Testis (tissue), 2 donors: ENCODE measurements at regions not wholly inside any gene's neighbourhood (a gene's known extent, or its start where the extent isn't known, plus 50 kb on each side); places are given as distances from the start of the nearest gene placed in this dataset.

Experiments
- DNase-seq: peaks from one replicate; pipeline ENCODE4 v3.0.0-alpha.2; 2019
- H3K27ac ChIP-seq, 2 donors: fragments of 200-600 bp; sonication (generic); one replicate each; pipeline ENCODE4 v1.5.1; 2019
- H3K27me3 ChIP-seq: fragments of 200-600 bp; sonication (generic); one replicate; pipeline ENCODE4 v1.5.1; 2019
- H3K36me3 ChIP-seq: fragments of 200-600 bp; sonication (generic); one replicate; pipeline ENCODE4 v1.5.1; 2017; ENCODE audit warnings: low read depth; ENCODE audit errors: missing control alignments
- H3K4me1 ChIP-seq: fragments of 200-600 bp; sonication (generic); one replicate; pipeline ENCODE4 v1.5.1; 2019
- H3K4me3 ChIP-seq, 2 donors: fragments of 200-600 bp; sonication (generic); one replicate each; pipeline ENCODE4 v1.5.1; 2017 to 2019
- H3K9me3 ChIP-seq: fragments of 200-600 bp; sonication (generic); one replicate; pipeline ENCODE4 v1.5.1; 2017
- POLR2A ChIP-seq: fragments of 450-650 bp; IDR thresholded peaks from one replicate; pipeline ENCODE4 v1.6.1; 2017; ENCODE audit warnings: antibody characterized with exemption, mild to moderate bottlenecking, moderate library complexity
- WGBS, 2 donors: methylation state at CpG; one replicate each; pipeline ENCODE4 v1.1.5; 2018; 5-methylcytosine and 5-hydroxymethylcytosine counted together
- intact Hi-C: fragments of 100-400 bp; cut with DNase I; formaldehyde crosslinking; loops from one replicate; pipeline ENCODE4 v1.15.1; 2023; ENCODE audit warnings: low total_unique reads
- TF ChIP-seq, protein P1 (sequence below), 3 experiments: fragments of 450-650 bp in 2 of 3; fragments of 200-600 bp in 1 of 3; sonication (generic) in 1 of 3; IDR thresholded peaks; one replicate each; pipeline ENCODE4 v1.5.1; 2016 to 2019; ENCODE audit warnings: antibody characterized with exemption in 3 of 3, mild to moderate bottlenecking in 2 of 3, moderate library complexity in 1 of 3

- Histone ChIP-seq H3K36me3 (no peaks in the 10 kb centered on the region), H3K4me3 (no peak overlapping the region), H3K27ac (no peak overlapping the region), H3K4me1 (no peaks in the 10 kb centered on the region), H3K9me3 (no peaks in the 10 kb centered on the region), H3K27me3 (no peaks in the 10 kb centered on the region)
- intact Hi-C loops, result no loop called here
- TF ChIP-seq, protein P1, sequence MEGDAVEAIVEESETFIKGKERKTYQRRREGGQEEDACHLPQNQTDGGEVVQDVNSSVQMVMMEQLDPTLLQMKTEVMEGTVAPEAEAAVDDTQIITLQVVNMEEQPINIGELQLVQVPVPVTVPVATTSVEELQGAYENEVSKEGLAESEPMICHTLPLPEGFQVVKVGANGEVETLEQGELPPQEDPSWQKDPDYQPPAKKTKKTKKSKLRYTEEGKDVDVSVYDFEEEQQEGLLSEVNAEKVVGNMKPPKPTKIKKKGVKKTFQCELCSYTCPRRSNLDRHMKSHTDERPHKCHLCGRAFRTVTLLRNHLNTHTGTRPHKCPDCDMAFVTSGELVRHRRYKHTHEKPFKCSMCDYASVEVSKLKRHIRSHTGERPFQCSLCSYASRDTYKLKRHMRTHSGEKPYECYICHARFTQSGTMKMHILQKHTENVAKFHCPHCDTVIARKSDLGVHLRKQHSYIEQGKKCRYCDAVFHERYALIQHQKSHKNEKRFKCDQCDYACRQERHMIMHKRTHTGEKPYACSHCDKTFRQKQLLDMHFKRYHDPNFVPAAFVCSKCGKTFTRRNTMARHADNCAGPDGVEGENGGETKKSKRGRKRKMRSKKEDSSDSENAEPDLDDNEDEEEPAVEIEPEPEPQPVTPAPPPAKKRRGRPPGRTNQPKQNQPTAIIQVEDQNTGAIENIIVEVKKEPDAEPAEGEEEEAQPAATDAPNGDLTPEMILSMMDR (IDR thresholded peaks at IDR 0.05), result no peak
- no peak for TF ChIP-seq POLR2A
- 53 to 65% methylated on average over 2 of the region's 2 CpGs for WGBS, 2 donors
- no peak for DNase-seq
These were observed 97.8 kb upstream of the PRPS1L1 start for GRCh38 chr7:18125476-18125875.

DNA sequence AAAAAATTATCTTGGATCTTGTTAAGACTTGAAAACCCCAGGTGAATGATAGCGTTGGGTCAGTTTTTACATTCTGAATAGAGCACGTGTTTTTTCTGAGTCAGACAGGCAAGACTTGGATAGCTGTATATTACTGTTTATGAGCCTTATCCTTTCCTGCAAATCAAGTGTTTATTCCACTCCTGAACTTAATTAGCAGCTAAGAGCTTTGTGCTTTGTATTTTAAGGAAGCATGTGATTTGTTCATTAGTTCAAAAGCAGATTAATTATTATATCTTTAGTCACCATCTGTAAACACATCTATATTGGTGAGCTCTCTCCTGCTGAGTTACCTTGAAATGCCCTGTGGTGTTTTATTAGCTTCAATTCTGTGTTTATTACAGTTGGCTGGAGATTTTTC is 98.6 kb upstream of the PRPS1L1 start:
- intact Hi-C loops, result no loop called here
- Histone ChIP-seq H3K4me3 (no peak overlapping the region), H3K36me3 (no peaks in the 10 kb centered on the region), H3K27me3 (no peaks in the 10 kb centered on the region), H3K27ac (no peak overlapping the region), H3K4me1 (no peaks in the 10 kb centered on the region), H3K9me3 (no peaks in the 10 kb centered on the region)
- no peak for DNase-seq
- 75 to 78% methylated on average over 2 of the region's 2 CpGs for WGBS, 2 donors
- TF ChIP-seq, protein P1 (IDR thresholded peaks at IDR 0.05), result no peak
- no peak for TF ChIP-seq POLR2A

GRCh38 chr7:18128846-18129245 is 101.2 kb upstream of the PRPS1L1 start:
- WGBS, 2 donors, result 63 to 75% methylated on average over 3 of the region's 3 CpGs
- Histone ChIP-seq H3K4me1 (no peaks in the 10 kb centered on the region), H3K9me3 (no peaks in the 10 kb centered on the region), H3K36me3 (no peaks in the 10 kb centered on the region), H3K27me3 (no peaks in the 10 kb centered on the region), H3K27ac (no peak overlapping the region), H3K4me3 (no peak overlapping the region)
- intact Hi-C loops, result no loop called here
- no peak for DNase-seq
- TF ChIP-seq, protein P1 (IDR thresholded peaks at IDR 0.05), result no peak
- TF ChIP-seq POLR2A, result no peak

- Histone ChIP-seq H3K4me3 (no peak overlapping the region), H3K4me1 (no peaks in the 10 kb centered on the region), H3K9me3 (no peaks in the 10 kb centered on the region), H3K27me3 (no peaks in the 10 kb centered on the region), H3K27ac (no peak overlapping the region), H3K36me3 (no peaks in the 10 kb centered on the region)
- intact Hi-C loops, result no loop called here
- TF ChIP-seq POLR2A, result no peak
- TF ChIP-seq, protein P1 (IDR thresholded peaks at IDR 0.05), result no peak
- DNase-seq, result no peak
These were observed 105.2 kb upstream of the PRPS1L1 start for GRCh38 chr7:18132811-18133210.

GRCh38 chr7:18133921-18134320 is 106.3 kb upstream of the PRPS1L1 start:
- H3K4me3 ChIP-seq, result no peak overlapping the region
- H3K27me3 ChIP-seq, result no peaks in the 10 kb centered on the region
- WGBS, 2 donors, result 65 to 79% methylated on average over 3 of the region's 3 CpGs
- DNase-seq, result no peak
- no peaks in the 10 kb centered on the region for H3K36me3 ChIP-seq
- H3K27ac ChIP-seq, result no peak overlapping the region
- no peaks in the 10 kb centered on the region for H3K9me3 ChIP-seq
- TF ChIP-seq, protein P1 (IDR thresholded peaks at IDR 0.05), result no peak
- intact Hi-C loops, result no loop called here
- no peaks in the 10 kb centered on the region for H3K4me1 ChIP-seq
